DMS114 treated with DMSO at 0.1 percent for 48 hours (cell line): ENCODE measurements at regions not wholly inside any gene's neighbourhood (a gene's known extent, or its start where the extent isn't known, plus 50 kb on each side); places are given as distances from the start of the nearest gene placed in this dataset.

Experiments used
- DNase-seq: peaks from one replicate; lab custom pipeline; 2025; ENCODE audit not compliant: unreplicated experiment; lab: John Stamatoyannopoulos, UW

DNA sequence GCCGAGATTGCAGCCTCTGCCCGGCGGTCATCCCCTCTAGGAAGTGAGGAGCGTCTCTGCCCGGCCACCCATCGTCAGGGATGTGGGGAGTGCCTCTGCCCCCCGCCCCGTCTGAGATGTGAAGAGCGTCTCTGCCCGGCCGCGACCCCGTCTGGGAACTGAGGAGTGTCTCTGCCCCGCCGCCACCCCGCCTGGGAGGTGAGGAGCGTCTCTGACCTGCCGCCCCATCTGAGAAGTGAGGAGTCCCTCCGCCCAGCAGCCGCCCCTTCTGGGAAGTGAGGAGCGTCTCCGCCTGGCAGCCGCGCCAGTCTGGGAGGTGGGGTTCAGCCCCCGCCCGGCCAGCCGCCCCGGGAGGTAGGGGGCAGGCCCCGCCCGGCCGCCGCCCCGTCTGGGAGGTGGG is 544.0 kb downstream of the CCER1 start:
- DNase-seq = no peak

DNA sequence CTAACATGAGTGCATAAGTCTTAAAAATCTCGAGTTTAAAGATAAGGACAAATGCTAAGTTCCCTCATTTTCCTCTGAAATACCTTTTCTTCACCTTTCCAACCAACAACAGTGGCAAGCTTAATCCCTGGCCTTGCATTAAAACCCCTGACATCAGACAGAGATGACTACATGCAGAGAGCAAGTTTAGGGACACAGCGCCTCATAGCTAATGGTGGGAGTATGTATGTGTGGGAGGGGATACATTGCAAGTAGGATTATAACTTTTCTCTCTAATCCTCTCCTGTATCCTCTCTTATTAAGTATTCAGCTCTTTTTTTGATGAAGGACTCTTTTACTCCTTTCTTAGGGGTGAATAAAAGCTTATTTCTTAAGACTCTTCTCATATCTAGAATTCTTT is 547.1 kb downstream of the CCER1 start:
- no peak for DNase-seq

DNA sequence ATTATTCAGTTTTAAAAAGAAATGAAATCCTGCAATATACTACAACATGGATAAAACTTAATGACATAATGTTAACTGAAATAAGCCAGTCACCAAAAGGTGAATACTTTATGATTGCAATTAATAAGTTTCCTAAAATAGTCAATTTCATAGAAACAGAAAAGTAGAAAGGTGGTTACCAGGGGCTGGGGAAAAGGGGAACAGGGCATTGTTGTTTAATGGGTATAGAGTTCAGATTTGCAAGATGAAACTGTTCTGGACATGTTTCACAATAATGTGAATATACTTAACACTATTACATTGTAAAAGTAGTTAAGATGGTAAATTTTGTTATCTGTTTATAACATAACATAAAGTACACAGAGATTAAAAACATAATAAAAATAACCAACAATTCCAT is 550.9 kb downstream of the CCER1 start:
- no peak for DNase-seq

DNA sequence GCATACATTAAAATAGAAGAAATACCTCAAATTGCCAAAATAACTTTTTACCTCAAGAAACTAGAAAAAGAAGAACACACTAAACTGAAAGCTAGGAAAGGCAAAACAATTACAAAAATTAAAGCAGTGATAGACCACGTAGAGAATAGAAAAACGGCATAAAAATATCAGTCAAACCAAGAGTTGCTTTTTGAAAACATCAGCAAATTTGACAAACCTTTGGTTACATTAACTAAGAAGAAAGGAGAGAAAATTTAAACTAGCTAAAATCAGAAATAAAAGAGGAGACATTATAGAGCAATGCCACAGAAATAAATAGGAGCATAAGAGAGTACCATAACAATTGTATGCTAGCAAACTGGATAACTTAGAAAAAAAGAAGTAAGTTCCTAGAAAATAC is 553.8 kb downstream of the CCER1 start:
- no peak for DNase-seq

DNA sequence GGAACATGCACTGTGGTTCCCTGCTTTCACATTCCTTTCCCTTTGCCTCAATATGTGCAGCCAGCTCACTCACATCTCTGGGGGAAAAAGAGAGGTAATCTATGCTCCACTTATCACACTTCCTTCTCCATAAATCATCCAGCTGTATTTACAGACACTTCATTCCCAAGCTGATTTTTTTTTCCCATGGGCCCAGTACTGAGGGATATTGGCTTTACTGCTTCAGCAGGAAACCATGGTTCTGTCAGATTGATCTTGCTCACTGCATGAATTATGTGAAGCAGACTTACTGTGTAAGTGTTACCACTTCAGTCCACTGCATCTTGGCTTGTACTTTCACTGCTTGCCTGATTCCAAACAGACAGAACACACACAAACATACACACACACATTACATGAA is 555.6 kb downstream of the CCER1 start:
- DNase-seq = no peak

DNA sequence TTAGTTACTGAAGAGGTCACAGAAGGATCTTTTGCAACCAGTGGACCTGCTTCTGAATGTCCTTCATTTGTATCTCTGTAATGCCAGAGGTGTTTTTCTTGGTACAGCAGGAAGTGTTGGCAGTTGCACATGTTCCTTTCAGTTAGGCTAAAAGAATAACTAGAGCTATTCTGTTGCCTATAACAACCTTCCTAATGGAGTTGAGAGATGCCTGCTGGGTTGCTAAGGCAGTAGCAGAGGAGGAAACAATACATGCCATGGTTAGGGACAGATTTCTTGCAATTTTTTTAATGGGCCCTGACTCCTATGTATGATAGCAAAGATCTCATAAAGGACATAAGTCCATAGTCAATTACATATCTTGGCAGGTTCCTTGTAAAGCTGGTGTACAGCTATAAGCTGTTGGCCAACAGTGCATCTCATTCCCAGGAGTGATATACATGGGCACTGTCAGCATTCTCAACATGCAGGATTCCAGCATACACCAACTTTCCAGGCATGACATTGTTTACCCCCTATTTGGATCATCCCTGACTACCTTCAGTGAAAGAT is 556.6 kb downstream of the CCER1 start:
- no peak for DNase-seq

DNA sequence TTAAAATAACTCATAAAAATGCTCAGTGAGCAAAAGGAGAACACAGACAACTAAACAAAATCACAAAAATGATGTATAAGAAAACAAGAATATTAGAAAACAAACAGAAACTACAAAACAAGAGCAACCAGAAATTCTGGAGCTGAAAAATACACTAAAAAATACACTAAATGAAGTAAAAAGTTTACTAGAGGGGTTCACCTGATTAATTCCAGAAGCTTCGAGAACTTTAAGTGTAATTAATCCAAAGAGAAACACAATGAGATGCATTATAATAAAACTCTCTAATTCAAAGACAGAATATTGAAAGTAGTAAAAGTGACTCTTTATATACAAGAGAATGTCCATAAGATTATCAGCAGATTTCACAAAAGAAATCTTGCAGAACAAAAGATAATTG is 558.4 kb downstream of the CCER1 start:
- no peak for DNase-seq

DNA sequence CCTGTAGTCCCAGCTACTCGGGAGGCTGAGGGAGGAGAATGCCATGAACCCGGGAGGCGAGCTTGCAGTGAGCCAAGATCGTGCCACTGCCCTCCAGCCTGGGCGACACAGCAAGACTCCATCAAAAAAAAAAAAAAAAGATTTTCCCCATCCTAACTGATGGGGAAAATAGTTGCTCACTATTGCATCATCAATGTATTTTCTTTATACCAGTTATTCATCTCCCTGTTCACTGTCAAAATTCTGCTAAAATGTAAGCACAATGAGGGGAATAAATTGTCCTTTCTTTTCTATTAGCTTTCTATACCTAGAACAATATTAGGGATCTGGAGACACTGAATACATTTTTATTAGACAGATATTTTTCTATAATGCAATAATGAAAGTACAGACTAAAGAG is 561.3 kb downstream of the CCER1 start:
- DNase-seq = no peak

DNA sequence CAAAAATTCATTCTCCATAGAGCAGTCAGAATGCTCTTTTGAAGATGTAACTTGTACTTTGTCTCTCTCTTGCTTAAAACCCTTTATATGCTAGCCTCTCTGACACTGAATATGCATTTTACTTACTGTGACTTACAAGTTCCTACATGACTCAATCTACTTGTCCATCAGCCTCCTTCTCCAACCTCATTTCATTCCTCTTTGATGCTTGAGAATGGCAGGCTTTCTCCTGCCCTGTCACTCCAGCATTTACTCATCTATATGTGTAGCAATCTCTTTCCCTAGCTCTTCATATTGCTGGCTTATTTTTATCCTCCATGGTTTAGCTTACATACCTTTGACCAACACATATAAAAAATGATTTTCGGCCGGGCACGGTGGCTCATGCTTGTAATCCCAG is 561.9 kb downstream of the CCER1 start:
- DNase-seq = no peak

DNA sequence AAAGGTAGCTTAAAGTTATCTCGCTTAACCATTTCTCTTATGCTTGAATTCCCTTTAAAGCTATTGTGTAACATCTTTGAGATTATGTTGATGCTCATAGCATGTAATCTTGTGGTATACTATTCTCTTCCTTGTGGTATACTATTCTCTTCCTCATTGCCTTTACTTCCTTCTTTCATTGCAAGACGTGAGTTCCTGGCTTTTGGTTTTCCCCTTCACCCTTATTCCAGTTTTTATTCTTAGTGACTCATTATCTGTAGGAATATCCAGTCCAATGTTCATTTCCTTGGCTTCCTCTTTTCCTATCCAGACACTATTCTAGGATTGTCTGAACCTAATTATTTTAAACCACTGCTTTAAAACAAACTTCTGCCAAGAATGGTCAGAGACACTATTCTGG is 564.0 kb downstream of the CCER1 start:
- no peak for DNase-seq

DNA sequence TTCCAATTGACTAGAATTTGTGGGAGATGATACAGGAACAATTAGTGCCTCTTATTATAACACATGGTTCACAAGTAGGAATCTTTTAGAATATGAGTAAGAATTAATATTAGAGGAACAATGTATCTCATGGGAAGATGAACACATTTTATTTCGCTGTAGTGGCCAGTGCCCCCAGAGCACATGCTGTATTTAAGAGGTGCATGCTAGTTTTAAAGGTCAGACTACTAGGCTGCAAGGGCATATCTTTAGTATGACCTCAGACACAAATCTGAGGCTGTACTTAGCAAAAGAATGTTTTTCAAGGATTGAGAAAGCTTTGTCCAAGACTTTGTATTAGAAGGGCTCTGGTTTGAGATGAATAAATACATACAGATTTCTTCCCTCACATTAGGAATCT is 586.9 kb downstream of the CCER1 start:
- no peak for DNase-seq

DNA sequence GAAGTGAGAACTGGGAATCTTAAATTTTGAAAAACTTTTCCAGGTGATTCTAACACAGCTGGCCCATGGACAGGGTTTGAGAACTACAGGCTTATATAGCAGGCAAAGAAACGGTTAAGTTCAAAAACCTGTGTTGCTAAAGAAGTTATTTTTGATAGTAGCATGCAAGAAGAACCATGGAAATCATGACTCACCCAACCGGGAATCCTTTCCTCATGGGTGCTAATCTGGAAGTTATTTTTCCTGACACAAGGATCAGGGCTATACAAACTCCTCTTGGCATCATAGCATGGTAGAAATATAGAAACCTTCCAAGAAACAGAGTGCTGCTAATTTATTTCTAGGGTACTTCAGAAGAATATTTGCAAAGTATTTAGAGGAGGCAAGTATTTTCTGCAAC is 588.7 kb downstream of the CCER1 start:
- DNase-seq = no peak

DNA sequence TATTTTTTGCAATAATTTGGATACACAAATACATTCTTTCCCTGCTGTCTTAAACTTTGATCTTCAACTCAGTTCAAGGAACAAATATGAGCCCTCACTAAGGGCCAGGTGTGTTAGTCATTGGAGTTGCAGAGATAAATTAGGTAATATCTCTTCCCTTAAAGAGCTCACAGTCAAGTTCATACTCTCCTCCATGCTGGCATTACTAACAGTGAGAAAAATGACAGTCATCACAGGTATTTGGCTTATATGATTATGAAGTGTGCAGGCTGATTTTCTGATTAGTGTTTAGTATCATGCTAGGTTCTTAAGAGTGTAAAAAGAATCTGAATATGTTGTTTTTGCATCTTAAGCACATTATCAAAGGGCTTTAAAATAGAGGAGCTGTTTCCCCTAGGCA is 594.7 kb downstream of the CCER1 start:
- no peak for DNase-seq

DNA sequence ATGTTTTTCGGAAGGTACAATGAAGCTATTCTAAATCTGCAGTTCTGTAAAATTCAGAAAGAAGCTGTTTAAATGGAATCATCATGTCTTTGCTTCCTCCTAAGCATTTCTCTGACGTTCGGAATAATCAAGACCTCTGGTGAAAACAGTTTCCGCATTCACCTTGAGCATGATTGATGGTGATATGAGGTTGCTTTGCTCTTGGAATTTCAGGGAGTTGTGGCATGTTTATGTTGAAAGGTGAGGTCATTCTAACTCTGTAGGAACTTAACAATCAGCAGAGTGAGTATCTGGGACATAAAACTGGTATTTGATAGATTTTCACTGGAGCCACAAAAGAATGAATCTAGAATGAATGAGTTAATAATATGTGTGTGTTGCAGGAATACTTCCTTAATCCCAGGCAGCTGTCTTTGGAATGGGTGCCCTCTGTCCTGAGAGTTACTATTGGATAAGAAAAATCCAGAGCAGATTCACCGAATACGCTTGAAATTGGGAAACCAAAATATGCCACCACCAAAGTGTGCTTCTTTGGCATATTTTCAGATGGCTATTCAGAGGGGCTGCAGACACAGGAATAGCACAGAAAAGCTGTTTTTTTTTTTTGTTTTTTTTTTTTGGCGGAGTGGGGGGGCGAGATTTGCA is 599.1 kb downstream of the CCER1 start:
- DNase-seq = no peak

DNA sequence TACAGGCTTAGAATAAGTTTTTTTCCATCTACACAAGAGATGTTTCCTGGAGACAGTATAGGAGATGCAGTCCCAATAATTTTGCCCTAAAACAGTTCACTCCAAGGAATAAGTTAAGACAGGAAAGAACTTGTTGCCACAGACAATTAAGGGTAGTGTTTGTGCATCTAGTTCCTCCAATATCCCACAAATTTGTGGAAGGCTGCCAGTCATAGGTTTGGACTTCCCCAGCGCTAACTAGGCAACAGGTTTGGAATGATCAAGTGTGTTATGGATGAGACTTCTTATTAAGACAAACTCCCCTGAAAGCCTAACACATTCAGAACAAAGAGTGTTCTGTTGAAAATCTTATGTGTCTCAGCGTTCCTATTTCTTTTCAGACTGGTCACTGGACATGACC is 611.0 kb downstream of the CCER1 start:
- DNase-seq = no peak

DNA sequence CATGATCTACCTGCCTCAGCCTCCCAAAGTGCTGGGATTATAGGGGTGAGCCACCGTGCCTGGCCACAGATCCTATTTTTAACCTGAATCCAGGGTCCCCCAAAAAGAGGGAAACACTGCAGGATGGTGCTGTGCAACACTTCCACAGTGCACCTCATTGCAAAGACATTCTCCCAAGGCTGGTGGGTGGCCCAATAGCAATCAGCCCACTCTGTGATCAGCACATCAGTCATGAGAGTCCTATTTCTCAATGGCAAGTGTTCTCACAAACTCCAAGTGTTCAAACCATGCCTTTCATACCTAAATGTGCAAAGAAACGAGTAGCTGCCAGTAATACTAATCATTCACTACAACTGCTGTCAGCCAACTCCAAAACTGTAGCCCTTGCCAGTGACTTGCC is 612.9 kb downstream of the CCER1 start:
- DNase-seq = no peak

DNA sequence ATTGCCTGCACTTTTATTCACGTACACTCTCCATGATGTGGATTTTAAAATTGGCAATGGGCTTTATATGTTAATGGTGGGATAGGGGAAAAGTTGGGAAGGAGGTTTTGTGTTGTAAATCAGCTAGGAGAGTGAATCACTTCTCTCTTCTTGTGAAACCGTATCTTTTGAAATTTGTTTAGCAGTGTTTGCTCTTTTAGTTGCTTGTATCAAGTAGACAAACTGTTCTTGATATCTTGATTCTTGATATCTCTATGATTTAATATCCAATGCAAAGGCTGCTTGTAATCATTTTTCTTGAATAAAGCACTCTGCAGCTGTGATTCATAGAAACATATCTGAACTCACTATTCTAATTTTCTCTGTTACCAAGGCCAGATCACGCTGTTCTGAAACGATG is 615.1 kb downstream of the CCER1 start:
- no peak for DNase-seq

DNA sequence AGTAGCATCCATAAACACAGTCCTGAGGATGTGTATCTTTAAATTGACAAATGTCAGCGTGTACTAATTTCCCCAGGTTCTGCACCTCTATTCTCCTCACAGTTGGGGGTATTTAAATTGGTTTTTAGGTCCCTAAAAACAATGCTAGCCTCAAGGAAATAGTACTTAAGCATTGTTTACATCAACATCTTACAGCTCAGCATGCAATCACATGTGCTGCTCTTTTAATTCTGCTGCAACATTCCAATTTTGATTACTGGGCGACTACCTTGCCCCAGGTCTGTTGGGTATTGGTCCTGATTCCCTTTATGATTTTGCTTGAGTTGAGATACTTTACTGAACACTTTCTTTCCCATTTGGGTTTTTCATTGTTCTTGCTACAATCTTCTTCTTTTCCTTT is 616.6 kb downstream of the CCER1 start:
- DNase-seq = no peak

DNA sequence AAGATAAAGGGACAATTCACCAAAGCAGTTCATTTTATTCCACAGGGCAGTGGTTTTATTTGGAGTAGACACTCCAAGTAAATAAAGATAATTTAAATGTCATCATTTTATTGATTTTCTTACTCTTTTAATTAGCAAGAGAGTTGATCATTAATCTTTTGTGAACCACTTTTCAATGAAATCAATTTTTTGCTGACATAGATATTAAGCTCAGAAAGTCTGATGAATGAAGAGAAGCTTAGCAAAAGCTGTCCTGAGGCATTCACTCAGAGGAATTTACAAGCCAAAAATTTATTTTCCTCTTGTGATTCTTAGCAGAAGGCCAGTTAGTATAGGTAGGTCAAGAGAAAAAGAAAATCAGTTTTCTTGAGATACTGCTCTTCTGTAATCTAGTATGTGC is 618.0 kb downstream of the CCER1 start:
- DNase-seq = no peak

DNA sequence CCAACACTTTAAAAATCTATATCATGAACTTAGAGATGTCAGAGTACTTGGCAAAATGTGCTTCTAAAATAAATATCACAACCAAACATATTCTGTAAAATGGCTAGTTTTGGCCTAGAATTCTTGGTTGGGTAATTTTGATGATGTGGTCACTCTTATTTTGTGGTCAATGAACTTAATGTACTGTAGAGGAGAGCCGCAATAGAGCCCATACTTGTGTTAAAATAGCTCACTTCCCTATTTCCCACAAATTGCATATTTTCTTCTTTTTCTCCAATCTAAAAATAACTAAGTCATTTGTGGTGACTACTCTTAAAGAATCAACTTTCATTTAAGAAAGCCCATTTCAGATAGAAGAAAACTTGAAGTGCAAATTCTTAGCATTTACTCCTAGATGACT is 619.4 kb downstream of the CCER1 start:
- DNase-seq = no peak

DNA sequence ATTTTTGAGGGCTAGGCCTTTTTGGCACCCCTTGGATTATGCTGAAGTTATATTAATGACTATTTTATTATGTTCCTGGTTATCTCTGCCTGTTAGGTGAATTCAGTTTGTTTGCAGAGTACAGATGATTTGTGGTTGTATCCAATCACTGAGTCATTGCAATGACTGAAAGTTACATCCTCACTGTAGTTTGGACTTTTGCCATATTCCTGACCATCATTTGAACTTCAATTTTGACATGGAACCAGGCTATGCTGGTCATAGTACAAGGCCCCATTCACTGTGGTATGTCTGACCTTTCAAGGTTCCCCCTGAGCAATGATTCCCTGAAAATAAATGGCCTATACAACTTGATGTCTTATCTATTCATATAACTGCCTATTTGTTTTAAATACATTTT is 621.0 kb downstream of the CCER1 start:
- no peak for DNase-seq

DNA sequence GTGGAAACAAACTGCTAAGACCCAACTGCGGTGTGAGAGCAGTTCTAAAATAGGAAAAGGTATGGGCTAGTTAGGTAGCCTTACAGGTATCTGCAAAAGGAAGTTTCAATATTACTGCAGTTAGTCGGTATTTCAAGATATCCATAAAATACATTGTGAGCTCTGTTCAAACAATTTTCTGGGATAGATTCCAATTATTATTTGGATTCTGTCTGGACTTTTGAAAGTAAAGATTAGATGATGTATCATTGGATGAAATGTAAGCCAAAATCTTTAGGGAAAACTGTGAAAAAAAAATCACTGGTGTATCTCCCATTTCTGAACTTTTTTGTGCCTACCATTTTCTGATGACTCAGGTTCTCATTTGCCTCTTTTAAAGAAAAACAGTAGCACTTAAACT is 621.6 kb downstream of the CCER1 start:
- DNase-seq = no peak

DNA sequence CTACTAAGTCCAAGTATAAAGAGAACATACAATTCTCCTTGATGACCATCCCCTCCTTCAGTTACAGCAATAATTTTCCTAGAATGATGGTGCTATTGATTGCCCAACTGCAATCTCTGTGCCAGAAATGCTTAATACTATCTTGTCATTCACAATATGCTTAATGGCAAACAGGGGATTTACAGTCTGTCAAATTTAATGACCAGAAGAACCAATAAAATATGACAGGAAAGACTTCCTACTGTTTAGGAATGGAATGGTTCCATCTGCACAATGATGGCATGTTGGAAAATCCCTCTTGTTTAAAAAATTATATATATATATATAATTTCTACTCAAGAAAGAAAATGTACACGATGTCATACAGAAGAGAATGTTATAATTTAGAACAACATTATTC is 623.2 kb downstream of the CCER1 start:
- DNase-seq = no peak

DNA sequence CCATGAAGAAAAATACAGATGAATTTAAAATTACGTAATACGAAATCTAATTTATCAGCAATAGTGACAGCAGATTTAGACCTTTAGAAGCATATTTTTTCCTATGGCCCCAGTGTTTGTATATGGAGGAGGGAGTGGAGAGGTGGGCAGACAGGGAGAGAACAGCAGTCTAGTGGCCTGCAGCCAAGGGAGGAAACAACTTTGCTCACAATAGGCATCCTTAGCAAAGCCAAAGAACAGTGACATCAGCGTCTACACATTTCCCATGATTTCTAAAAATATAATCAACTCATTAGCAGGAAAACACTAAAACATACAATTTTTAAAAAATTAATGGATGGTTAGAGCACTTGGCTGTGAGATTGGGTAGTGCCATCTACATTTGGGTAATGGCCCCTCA is 622.6 kb upstream of the ATP2B1 start:
- no peak for DNase-seq
